OCI-LY1 (cell line): ENCODE measurements at regions not wholly inside any gene's neighbourhood (a gene's known extent, or its start where the extent isn't known, plus 50 kb on each side); places are given as distances from the start of the nearest gene placed in this dataset.

Experiments used
- EZH2 ChIP-seq: fragments of 200-600 bp; sonication (generic), shearing (Covaris generic); IDR thresholded peaks from 2 replicates; pipeline ENCODE4 v1.8.0; 2017; ENCODE audit warnings: borderline replicate concordance, mixed run types, mild to moderate bottlenecking, antibody characterized with exemption, low read length, moderate library complexity, mixed read lengths
- TF ChIP-seq, protein P1 (sequence below): fragments of 200-600 bp; sonication (generic), shearing (Covaris generic); IDR thresholded peaks from 2 replicates; pipeline ENCODE4 v1.5.1; 2017; ENCODE audit warnings: mild to moderate bottlenecking, antibody characterized with exemption, low read length, moderate library complexity, mixed read lengths

DNA sequence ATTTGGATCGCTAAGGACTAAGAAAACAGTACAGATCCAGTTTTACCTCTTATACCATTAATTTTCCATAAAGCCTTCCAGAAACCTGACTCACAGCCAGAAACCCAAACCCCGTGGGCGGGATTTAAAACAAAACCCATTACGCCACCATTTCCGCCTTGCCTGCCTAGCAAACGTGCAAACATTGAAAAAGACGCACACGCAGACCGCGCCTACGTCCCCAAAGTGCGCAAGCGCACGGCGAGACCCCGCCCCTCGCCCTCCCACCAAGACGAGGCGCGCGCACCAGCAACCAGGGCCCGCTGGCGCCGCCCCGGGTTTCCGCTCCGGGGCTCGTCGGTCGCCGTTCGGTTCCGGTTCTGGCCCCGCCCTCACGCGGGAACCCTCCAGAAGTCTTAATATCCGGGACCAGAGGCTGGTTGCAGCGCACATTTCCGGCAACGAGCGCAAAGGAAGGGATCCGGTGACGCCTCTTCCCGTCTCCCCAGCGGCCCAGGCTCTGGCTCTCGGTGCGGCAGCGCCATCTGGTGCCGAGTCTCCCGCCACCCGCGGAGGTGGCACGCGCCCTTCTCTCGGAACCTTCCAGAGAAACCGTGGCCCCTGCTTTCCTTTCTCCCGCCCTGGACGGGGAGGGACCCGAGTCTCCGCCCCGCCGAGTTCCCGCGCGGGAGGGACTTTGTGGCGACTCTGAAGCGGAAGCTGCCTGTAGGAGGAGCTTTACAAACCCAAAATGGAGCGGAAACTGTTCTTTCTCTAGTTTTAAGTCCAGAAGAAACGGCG is 256.9 kb upstream of the STARD13 start:
- TF ChIP-seq, protein P1, sequence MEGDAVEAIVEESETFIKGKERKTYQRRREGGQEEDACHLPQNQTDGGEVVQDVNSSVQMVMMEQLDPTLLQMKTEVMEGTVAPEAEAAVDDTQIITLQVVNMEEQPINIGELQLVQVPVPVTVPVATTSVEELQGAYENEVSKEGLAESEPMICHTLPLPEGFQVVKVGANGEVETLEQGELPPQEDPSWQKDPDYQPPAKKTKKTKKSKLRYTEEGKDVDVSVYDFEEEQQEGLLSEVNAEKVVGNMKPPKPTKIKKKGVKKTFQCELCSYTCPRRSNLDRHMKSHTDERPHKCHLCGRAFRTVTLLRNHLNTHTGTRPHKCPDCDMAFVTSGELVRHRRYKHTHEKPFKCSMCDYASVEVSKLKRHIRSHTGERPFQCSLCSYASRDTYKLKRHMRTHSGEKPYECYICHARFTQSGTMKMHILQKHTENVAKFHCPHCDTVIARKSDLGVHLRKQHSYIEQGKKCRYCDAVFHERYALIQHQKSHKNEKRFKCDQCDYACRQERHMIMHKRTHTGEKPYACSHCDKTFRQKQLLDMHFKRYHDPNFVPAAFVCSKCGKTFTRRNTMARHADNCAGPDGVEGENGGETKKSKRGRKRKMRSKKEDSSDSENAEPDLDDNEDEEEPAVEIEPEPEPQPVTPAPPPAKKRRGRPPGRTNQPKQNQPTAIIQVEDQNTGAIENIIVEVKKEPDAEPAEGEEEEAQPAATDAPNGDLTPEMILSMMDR = peak; percentile 50
- no peak for TF ChIP-seq EZH2
